ENCODE measurements at regions not wholly inside any gene's neighbourhood (a gene's known extent, or its start where the extent isn't known, plus 50 kb on each side); places are given as distances from the start of the nearest gene placed in this dataset.

GRCh38 chr7:46886669-46887374 is 695.1 kb downstream of the TNS3 start:
- TF ChIP-seq GATA2 (IDR thresholded peaks at IDR 0.05; ENCODE audit: low read depth, low read length) (no peak), GATA3 (IDR thresholded peaks at IDR 0.05; ENCODE audit: low read depth, low read length) (no peak)

Measured in SH-SY5Y (cell line).